ENCODE measurements at regions not wholly inside any gene's neighbourhood (a gene's known extent, or its start where the extent isn't known, plus 50 kb on each side); places are given as distances from the start of the nearest gene placed in this dataset.

DNA sequence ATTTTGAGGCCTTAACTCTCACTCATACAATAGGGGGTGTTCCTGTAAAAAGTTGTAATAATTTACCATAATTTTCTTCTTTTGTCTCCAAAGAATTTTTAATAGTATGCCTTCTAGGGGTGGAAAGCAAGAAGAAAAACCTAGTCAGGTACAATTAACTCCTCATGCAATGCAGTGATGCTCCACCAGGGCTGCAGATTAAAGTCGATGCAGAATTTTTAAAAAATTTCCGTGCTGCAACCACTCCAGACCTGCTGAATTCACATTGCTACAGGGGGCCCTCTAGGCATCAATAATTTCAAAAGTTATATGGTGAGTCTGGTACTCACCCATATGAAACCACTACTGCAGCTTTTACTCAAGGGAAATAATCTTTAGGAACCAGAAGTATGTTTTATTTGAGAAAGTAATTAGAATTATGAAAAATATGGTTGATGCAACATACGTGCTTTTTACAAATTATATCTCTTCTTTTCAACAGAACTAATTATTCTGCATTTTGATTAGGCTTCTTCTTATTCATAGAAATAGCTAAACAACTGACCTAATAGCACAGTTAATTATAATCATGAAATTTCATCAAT is 353.2 kb downstream of the BCAT1 start:
- Histone ChIP-seq H3K27ac (ENCODE audit: control insufficient read depth, insufficient read depth, low read length) (no peak overlapping the region), H3K4me3 (ENCODE audit: control insufficient read depth in 2 of 3, extremely low read depth in 1 of 3, insufficient read depth in 2 of 3, low read depth in 1 of 3, low read length in 3 of 3) (no peak overlapping the region), H3K9ac (ENCODE audit: control insufficient read depth, extremely low read depth, insufficient read depth, low read length) (no peak overlapping the region), H3K9me1 (ENCODE audit: control insufficient read depth, extremely low read depth, insufficient read depth, low read length) (no peaks in the 10 kb centered on the region), H3K79me2 (ENCODE audit: control insufficient read depth, insufficient read depth, low read length) (no peaks in the 10 kb centered on the region), H3K36me3 (ENCODE audit: control insufficient read depth in 2 of 2, extremely low read depth in 1 of 2, insufficient read depth in 2 of 2, low read length in 2 of 2) (no peaks in the 10 kb centered on the region), H3K4me2 (ENCODE audit: control insufficient read depth, extremely low read depth, insufficient read depth, low read depth, low read length) (no peak overlapping the region), H3K27me3 (ENCODE audit: control insufficient read depth, extremely low read depth, insufficient read depth, low read length) (no peaks in the 10 kb centered on the region), H2AFZ (ENCODE audit: control insufficient read depth, low read length) (no peak overlapping the region), H3K9me3 (ENCODE audit: control insufficient read depth, low read depth, low read length) (no peaks in the 10 kb centered on the region), H3K4me1 (ENCODE audit: control insufficient read depth, extremely low read depth, insufficient read depth, low read length) (peaks cover 5% of the 10 kb centered on the region), H4K20me1 (ENCODE audit: control insufficient read depth, extremely low read depth, insufficient read depth, low read length) (no peaks in the 10 kb centered on the region)
- DNase-seq (ENCODE audit: low read depth, low spot score) (no peak), FAIRE-seq (no peak)
- dilution Hi-C loops (cut with MboI; ENCODE audit: extremely low pct_ligation_motif_present, low sequenced_read_pairs): no loop called here
- TF ChIP-seq EZH2 (IDR thresholded peaks at IDR 0.05; ENCODE audit: low read length) (no peak), CTCF (optimal IDR thresholded peaks at IDR 0.05 in 1 of 3, IDR thresholded peaks at IDR 0.05 in 1 of 3, conservative IDR thresholded peaks at IDR 0.05 in 1 of 3; ENCODE audit: extremely low read depth in 1 of 3, insufficient read depth in 2 of 3, low read length in 3 of 3) (peak in 2 of 3 experiments; percentile 34 to 41)

DNA sequence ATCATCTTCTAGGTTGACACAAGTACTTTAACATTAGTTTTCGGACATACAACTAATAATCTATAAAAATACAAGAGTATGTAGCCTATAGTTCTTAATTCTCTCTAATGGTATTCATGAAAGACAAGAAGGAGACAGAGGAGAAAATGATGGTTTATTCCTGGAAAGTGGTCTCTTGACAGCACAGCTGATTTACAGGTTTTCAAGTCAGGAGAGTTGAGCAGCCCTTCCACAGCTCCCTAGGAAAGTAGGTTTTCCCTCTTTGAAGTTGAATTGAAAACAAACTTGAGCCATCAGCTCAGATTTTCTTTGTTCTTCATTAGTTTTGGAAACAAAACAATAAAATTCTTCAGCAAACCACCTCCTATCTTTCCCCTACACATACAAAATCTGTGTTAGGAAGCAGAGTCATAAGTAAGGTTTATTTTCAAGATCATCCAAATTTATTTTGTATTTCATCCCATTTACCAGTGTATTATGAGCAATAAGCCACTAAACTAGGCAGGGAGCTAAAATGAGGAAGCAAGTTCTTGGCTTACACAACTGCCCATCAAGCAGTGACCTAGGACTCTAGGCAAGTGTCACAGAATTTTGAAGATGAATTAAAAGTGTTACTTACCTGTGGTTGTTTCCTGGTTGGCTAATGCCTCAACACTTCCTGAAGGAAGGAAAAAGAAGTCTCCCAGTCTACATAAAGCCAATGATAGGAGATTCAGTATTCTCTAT is 357.0 kb downstream of the BCAT1 start:
- Histone ChIP-seq H3K9me1 (ENCODE audit: control insufficient read depth, extremely low read depth, insufficient read depth, low read length) (no peaks in the 10 kb centered on the region), H3K27me3 (ENCODE audit: control insufficient read depth, extremely low read depth, insufficient read depth, low read length) (no peaks in the 10 kb centered on the region), H2AFZ (ENCODE audit: control insufficient read depth, low read length) (no peak overlapping the region), H3K4me1 (ENCODE audit: control insufficient read depth, extremely low read depth, insufficient read depth, low read length) (no peaks in the 10 kb centered on the region), H3K27ac (ENCODE audit: control insufficient read depth, insufficient read depth, low read length) (no peak overlapping the region), H3K9me3 (ENCODE audit: control insufficient read depth, low read depth, low read length) (no peaks in the 10 kb centered on the region), H3K9ac (ENCODE audit: control insufficient read depth, extremely low read depth, insufficient read depth, low read length) (no peak overlapping the region), H3K36me3 (ENCODE audit: control insufficient read depth in 2 of 2, extremely low read depth in 1 of 2, insufficient read depth in 2 of 2, low read length in 2 of 2) (no peaks in the 10 kb centered on the region), H3K4me3 (ENCODE audit: control insufficient read depth in 2 of 3, extremely low read depth in 1 of 3, insufficient read depth in 2 of 3, low read depth in 1 of 3, low read length in 3 of 3) (no peak overlapping the region), H3K79me2 (ENCODE audit: control insufficient read depth, insufficient read depth, low read length) (no peaks in the 10 kb centered on the region), H4K20me1 (ENCODE audit: control insufficient read depth, extremely low read depth, insufficient read depth, low read length) (no peaks in the 10 kb centered on the region), H3K4me2 (ENCODE audit: control insufficient read depth, extremely low read depth, insufficient read depth, low read depth, low read length) (no peak overlapping the region)
- dilution Hi-C loops (cut with MboI; ENCODE audit: extremely low pct_ligation_motif_present, low sequenced_read_pairs): no loop called here
- no peak for TF ChIP-seq EZH2 (IDR thresholded peaks at IDR 0.05; ENCODE audit: low read length)
- no peak for TF ChIP-seq CTCF (optimal IDR thresholded peaks at IDR 0.05 in 1 of 3, IDR thresholded peaks at IDR 0.05 in 1 of 3, conservative IDR thresholded peaks at IDR 0.05 in 1 of 3; ENCODE audit: extremely low read depth in 1 of 3, insufficient read depth in 2 of 3, low read length in 3 of 3)
- no peak for FAIRE-seq
- DNase-seq (ENCODE audit: low read depth, low spot score): no peak

Measured in keratinocyte (primary cell).